Upper lobe of left lung (tissue), 4 donors: ENCODE measurements at regions not wholly inside any gene's neighbourhood (a gene's known extent, or its start where the extent isn't known, plus 50 kb on each side); places are given as distances from the start of the nearest gene placed in this dataset.

Experiments used
- CTCF ChIP-seq, 6 experiments: fragments of 450-650 bp in 4 of 6; fragments of 200-600 bp in 2 of 6; sonication (generic) in 2 of 6; IDR thresholded peaks; one replicate each; pipeline ENCODE4 v1.5.1; 2016 to 2019; ENCODE audit warnings: antibody characterized with exemption in 6 of 6
- EP300 ChIP-seq, 4 donors: sonication (generic); formaldehyde crosslinking; IDR thresholded peaks; one replicate each; pipeline ENCODE4 v1.5.1; 2017; ENCODE audit warnings: antibody characterized with exemption in 4 of 4, control low read depth in 2 of 4
- POLR2A ChIP-seq, 4 donors: fragments of 450-650 bp; IDR thresholded peaks; one replicate each; pipeline ENCODE4 v1.5.1; 2016 to 2017; ENCODE audit warnings: antibody characterized with exemption in 4 of 4, mild to moderate bottlenecking in 2 of 4
- POLR2AphosphoS5 ChIP-seq, 2 donors: sonication (generic); formaldehyde crosslinking; IDR thresholded peaks; one replicate each; pipeline ENCODE4 v1.5.1; 2017; ENCODE audit warnings: antibody characterized with exemption in 2 of 2

GRCh38 chr11:105490333-105490732 is 119.5 kb upstream of the GRIA4 start:
- TF ChIP-seq POLR2A (IDR thresholded peaks at IDR 0.05) (no peak), CTCF (IDR thresholded peaks at IDR 0.05) (no peak), POLR2AphosphoS5 (IDR thresholded peaks at IDR 0.05) (no peak), EP300 (IDR thresholded peaks at IDR 0.05) (no peak)
